Uterus (tissue), 2 donors: ENCODE measurements at regions not wholly inside any gene's neighbourhood (a gene's known extent, or its start where the extent isn't known, plus 50 kb on each side); places are given as distances from the start of the nearest gene placed in this dataset.

ENCODE experiments used
- CTCF ChIP-seq, 4 experiments: fragments of 200-600 bp in 2 of 4; fragments of 450-650 bp in 2 of 4; sonication (generic) in 2 of 4; IDR thresholded peaks; one replicate each; pipeline ENCODE4 v1.5.1; 2016 to 2019; ENCODE audit warnings: antibody characterized with exemption in 4 of 4, mild to moderate bottlenecking in 2 of 4, moderate library complexity in 1 of 4
- POLR2A ChIP-seq, 2 donors: fragments of 450-650 bp; IDR thresholded peaks; one replicate each; pipeline ENCODE4 v1.6.1; 2016; ENCODE audit warnings: antibody characterized with exemption in 2 of 2, mild to moderate bottlenecking in 1 of 2, moderate library complexity in 1 of 2

- no peak for TF ChIP-seq CTCF (IDR thresholded peaks at IDR 0.05)
- TF ChIP-seq POLR2A (IDR thresholded peaks at IDR 0.05) = no peak
Measured at GRCh38 chr9:80720579-80720978, 968.8 kb downstream of the TLE1 start.
